Pancreas (tissue), 10 donors: ENCODE measurements at regions not wholly inside any gene's neighbourhood (a gene's known extent, or its start where the extent isn't known, plus 50 kb on each side); places are given as distances from the start of the nearest gene placed in this dataset.

ENCODE experiments used
- ATAC-seq, 4 donors: fragments of 200-7000 bp; cut with Tn5 transposase; one replicate each; pipeline versions ENCODE4 v1.8.0 to v1.9.1; 2020; ENCODE audit warnings: mild to moderate bottlenecking in 4 of 4, moderate library complexity in 4 of 4
- DNase-seq, 6 donors: peaks; one replicate each; pipeline ENCODE4 v3.0.0-alpha.2; 2020
- FAIRE-seq: peaks from 2 replicates; lab custom pipeline; 2012; peaks lifted over from hg19 to GRCh38; lab: Jason Lieb, UNC
- H3K27ac ChIP-seq, 4 donors: fragments of 200-600 bp; sonication (generic); 1 replicate in 3 of 4; 2 replicates in 1 of 4; pipeline versions ENCODE4 v1.5.0 to v1.8.0; 2020
- H3K27me3 ChIP-seq, 4 donors: fragments of 200-600 bp; one replicate each; pipeline ENCODE4 v1.8.0; 2021
- H3K36me3 ChIP-seq, 3 donors: fragments of 200-600 bp; sonication (generic) in 1 of 3; one replicate each; pipeline versions ENCODE4 v1.5.0 to v1.8.0; 2020 to 2021
- H3K4me1 ChIP-seq, 3 donors: fragments of 200-600 bp; one replicate each; pipeline ENCODE4 v1.8.0; 2021
- H3K4me3 ChIP-seq, 4 donors: fragments of 200-600 bp; sonication (generic) in 2 of 4; one replicate each; pipeline versions ENCODE4 v1.5.0 to v1.8.0; 2020 to 2021
- H3K9me3 ChIP-seq, 4 donors: fragments of 200-600 bp; one replicate each; pipeline ENCODE4 v1.8.0; 2021
- WGBS, 2 donors: extraction: QIAGEN DNeasy Blood & Tissue Kit; methylation state at CpG; one replicate each; pipeline ENCODE4 v1.1.7; 2013; 5-methylcytosine and 5-hydroxymethylcytosine counted together
- intact Hi-C, 3 donors: fragments of 100-400 bp; cut with DNase I; formaldehyde crosslinking; loops; one replicate each; pipeline versions ENCODE4 v1.11.1 to v1.14.2; 2022
- TF ChIP-seq, protein P1 (sequence below), 4 donors: fragments of 200-600 bp; sonication (generic) in 3 of 4; IDR thresholded peaks; one replicate each; pipeline versions ENCODE4 v1.5.0 to v1.8.0; 2021; ENCODE audit warnings: antibody characterized with exemption in 4 of 4
- donor health status: healthy with polysubstance abuse.
- donor health status: DM: no; HTN: no; CAD: no; lungs with moderate emphysema.
- donor health status: DM: no; HTN: no; CAD: no.
- donor health status: control.
- donor health status: control.
- donor health status: Bipolar disorder and iron deficiency.
- donor health status: DM: yes; HTN: yes; CAD: no.
- donor health status: DM: no; HTN: no; CAD: no.
- donor health status: DM: no; HTN: no; CAD: no.
- donor health status: DM: yes; HTN: yes; CAD: no.

DNA sequence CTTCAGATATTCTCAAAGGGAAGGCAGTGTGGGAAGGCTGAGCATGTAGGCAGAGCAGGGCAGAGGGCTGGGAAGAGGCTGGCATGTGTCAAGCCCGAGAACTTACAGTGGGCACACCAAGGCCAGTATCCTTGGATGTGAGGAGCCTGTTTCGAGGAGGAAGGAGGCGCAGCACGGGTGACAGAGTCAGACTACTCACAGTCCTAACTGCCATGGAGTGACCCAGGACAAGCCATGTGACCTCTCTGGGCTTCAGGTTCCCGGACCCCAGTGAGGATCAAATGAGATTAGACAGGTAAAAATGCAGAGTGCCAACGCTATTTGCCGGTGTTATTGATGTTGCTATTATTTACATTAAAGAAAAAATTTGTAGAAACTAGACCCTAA lies 65.3 kb downstream of the NSMCE3 start:
- no peak for ATAC-seq
- Histone ChIP-seq H3K27me3 (no peaks in the 10 kb centered on the region), H3K27ac (no peak overlapping the region), H3K4me1 (no peaks in the 10 kb centered on the region), H3K9me3 (no peaks in the 10 kb centered on the region), H3K36me3 (no peaks in the 10 kb centered on the region), H3K4me3 (no peak overlapping the region)
- TF ChIP-seq, protein P1, sequence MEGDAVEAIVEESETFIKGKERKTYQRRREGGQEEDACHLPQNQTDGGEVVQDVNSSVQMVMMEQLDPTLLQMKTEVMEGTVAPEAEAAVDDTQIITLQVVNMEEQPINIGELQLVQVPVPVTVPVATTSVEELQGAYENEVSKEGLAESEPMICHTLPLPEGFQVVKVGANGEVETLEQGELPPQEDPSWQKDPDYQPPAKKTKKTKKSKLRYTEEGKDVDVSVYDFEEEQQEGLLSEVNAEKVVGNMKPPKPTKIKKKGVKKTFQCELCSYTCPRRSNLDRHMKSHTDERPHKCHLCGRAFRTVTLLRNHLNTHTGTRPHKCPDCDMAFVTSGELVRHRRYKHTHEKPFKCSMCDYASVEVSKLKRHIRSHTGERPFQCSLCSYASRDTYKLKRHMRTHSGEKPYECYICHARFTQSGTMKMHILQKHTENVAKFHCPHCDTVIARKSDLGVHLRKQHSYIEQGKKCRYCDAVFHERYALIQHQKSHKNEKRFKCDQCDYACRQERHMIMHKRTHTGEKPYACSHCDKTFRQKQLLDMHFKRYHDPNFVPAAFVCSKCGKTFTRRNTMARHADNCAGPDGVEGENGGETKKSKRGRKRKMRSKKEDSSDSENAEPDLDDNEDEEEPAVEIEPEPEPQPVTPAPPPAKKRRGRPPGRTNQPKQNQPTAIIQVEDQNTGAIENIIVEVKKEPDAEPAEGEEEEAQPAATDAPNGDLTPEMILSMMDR (IDR thresholded peaks at IDR 0.05), result no peak
- no peak for DNase-seq
- intact Hi-C loops, result no loop called here
- no peak for FAIRE-seq
- 77 to 85% methylated on average over 7 of the region's 7 CpGs for WGBS, 2 donors

DNA sequence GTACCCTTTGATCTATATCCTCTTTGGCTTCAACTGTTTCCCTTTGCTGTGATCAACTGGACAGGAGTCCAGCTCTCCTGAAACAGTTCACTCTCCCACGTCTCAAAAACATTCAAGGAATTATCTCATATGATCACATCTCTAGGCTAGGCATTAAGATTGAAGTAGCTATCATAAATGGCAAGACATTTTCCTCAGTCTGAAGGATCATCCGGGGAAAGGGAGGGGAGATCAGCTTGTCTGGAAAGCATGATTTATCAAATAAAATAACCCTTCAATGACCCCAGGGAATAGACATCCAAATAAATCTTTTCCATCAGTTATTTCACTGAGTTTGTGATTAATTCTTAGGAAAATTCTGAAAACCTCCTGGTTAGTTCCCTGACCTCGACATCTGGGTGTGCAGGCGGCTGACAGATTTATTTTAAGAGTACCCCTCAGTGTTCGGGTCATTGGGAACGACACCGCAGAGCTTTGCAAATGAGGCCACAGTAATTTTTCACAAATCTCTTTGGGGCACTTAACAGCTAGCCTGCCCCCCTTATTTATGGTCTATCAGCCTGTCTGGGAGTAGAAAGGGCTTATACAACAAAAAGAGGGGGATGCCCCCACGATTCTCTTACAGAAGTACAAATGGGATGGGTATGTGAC lies 65.8 kb downstream of the NSMCE3 start:
- Histone ChIP-seq H3K4me1 (no peaks in the 10 kb centered on the region), H3K9me3 (no peaks in the 10 kb centered on the region), H3K27ac (no peak overlapping the region), H3K4me3 (no peak overlapping the region), H3K27me3 (no peaks in the 10 kb centered on the region), H3K36me3 (no peaks in the 10 kb centered on the region)
- FAIRE-seq, result no peak
- intact Hi-C loops, result no loop called here
- ATAC-seq, result no peak
- TF ChIP-seq, protein P1 (IDR thresholded peaks at IDR 0.05), result no peak
- 75 to 79% methylated on average over 8 of the region's 8 CpGs for WGBS, 2 donors
- no peak for DNase-seq

DNA sequence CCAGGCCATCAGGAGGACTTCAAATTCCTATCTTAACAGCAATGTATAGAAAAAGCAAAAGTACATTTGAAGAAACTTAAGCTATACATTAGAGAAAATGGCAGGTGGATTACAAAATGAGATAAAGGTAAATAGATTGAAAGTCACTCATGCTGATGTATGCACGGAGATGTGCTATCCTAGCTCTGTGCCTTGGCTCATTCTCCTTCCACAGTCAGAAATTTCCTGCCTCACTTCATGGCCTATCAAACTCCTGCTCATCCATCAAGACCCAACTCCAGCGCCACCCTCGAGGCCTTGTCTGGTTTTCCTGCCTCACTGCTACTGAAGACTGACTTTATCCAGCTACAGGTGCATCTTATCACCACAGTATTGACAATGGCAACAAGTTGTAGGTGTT lies 72.9 kb downstream of the NSMCE3 start:
- intact Hi-C loops, result no loop called here
- Histone ChIP-seq H3K27ac (no peak overlapping the region), H3K4me1 (no peaks in the 10 kb centered on the region), H3K4me3 (no peak overlapping the region), H3K27me3 (no peaks in the 10 kb centered on the region), H3K9me3 (no peaks in the 10 kb centered on the region), H3K36me3 (no peaks in the 10 kb centered on the region)
- no peak for ATAC-seq
- WGBS, 2 donors, result 76 to 88% methylated on average over 3 of the region's 3 CpGs
- no peak for DNase-seq
- TF ChIP-seq, protein P1 (IDR thresholded peaks at IDR 0.05), result no peak
- no peak for FAIRE-seq

DNA sequence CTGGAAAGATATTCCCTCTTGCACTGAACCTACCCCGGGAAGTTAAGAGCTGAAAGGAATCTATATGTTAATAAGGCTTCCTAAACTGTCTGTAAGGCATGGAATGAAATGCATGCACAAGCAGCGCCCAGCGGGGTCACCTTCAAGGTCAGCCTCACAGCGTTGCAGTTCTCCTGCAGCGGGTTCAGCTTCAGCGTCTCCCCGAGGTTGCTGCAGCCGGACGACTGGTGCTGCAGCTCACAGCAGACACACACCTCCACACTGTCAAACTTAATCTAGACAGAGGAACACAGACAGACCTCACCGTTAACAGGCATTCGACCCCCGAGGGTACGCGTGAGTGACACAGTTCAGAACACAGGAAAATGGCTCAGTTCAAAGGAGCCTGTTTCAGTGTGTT lies 73.3 kb downstream of the NSMCE3 start:
- FAIRE-seq, result no peak
- 52 to 60% methylated on average over 14 of the region's 14 CpGs for WGBS, 2 donors
- Histone ChIP-seq H3K4me1 (no peaks in the 10 kb centered on the region), H3K9me3 (no peaks in the 10 kb centered on the region), H3K27ac (no peak overlapping the region), H3K4me3 (no peak overlapping the region), H3K36me3 (no peaks in the 10 kb centered on the region), H3K27me3 (no peaks in the 10 kb centered on the region)
- intact Hi-C loops, result no loop called here
- TF ChIP-seq, protein P1 (IDR thresholded peaks at IDR 0.05), result no peak
- ATAC-seq, result no peak
- no peak for DNase-seq

DNA sequence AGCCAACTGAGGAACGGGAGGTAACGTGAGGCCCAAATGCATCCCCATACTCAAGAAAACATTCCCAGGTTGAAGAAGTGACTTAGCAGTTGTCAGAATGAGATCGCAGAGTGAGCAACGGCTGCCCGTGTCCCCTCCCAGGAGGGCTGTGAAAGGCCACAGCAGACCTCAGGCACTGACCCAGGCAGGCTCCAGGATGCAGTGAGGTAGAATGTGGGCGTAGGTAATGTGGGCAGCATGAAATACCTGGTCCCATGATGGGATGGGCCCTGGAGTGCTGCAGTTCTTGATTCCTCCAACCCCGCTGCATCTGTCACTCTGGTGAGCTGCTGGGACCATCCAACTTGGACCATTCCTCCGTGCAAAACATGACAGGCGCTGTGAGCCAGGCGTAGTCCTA lies 74.8 kb downstream of the NSMCE3 start:
- H3K9me3 ChIP-seq, result no peaks in the 10 kb centered on the region
- FAIRE-seq, result no peak
- no peak for DNase-seq
- H3K27ac ChIP-seq, result no peak overlapping the region
- ATAC-seq, result no peak
- WGBS, 2 donors, result 93 to 97% methylated on average over 10 of the region's 10 CpGs
- H3K27me3 ChIP-seq, result no peaks in the 10 kb centered on the region
- no peaks in the 10 kb centered on the region for H3K4me1 ChIP-seq
- H3K36me3 ChIP-seq, result no peaks in the 10 kb centered on the region
- intact Hi-C loops, result no loop called here
- H3K4me3 ChIP-seq, result no peak overlapping the region
- TF ChIP-seq, protein P1 (IDR thresholded peaks at IDR 0.05), result no peak
